Brain microvascular endothelial cell (primary cell): ENCODE measurements at regions not wholly inside any gene's neighbourhood (a gene's known extent, or its start where the extent isn't known, plus 50 kb on each side); places are given as distances from the start of the nearest gene placed in this dataset.

Experiments
- DNase-seq: peaks from one replicate; pipeline ENCODE4 v3.0.0-alpha.2; 2020
- H3K27ac ChIP-seq: fragments of 250-450 bp; sonication (Bioruptor Pico); 2 replicates; pipeline ENCODE4 v1.5.1; 2020; ENCODE audit warnings: mild to moderate bottlenecking, moderate library complexity
- H3K27me3 ChIP-seq: fragments of 250-450 bp; sonication (Bioruptor Pico); replicated peaks from 2 replicates; pipeline ENCODE4 v1.5.1; 2020; ENCODE audit warnings: mild to moderate bottlenecking
- H3K36me3 ChIP-seq: fragments of 250-450 bp; sonication (Bioruptor Pico); replicated peaks from 2 replicates; pipeline ENCODE4 v1.5.1; 2020; ENCODE audit warnings: mild to moderate bottlenecking
- H3K4me3 ChIP-seq: 2 replicates; pipeline ENCODE4 v1.5.1; 2011; ENCODE audit warnings: low read depth, mild to moderate bottlenecking, control low read depth, low read length, moderate library complexity
- in situ Hi-C: cut with HindIII; loops from 2 replicates; pipeline ENCODE4 v1.10.0; 2017; ENCODE audit warnings: low sequenced_read_pairs, low pct_ligation_motif_present
- TF ChIP-seq, protein P1 (sequence below): IDR thresholded peaks from 2 replicates; pipeline ENCODE4 v1.5.1; 2011; ENCODE audit warnings: low read depth, mild to moderate bottlenecking, moderate library complexity, low read length, control low read depth, inconsistent platforms; ENCODE audit errors: missing control alignments

GRCh38 chr1:60563777-60564535 is 490.4 kb upstream of the C1orf87 start:
- H3K27ac ChIP-seq: no peak overlapping the region
- in situ Hi-C loops: no loop called here
- TF ChIP-seq, protein P1, sequence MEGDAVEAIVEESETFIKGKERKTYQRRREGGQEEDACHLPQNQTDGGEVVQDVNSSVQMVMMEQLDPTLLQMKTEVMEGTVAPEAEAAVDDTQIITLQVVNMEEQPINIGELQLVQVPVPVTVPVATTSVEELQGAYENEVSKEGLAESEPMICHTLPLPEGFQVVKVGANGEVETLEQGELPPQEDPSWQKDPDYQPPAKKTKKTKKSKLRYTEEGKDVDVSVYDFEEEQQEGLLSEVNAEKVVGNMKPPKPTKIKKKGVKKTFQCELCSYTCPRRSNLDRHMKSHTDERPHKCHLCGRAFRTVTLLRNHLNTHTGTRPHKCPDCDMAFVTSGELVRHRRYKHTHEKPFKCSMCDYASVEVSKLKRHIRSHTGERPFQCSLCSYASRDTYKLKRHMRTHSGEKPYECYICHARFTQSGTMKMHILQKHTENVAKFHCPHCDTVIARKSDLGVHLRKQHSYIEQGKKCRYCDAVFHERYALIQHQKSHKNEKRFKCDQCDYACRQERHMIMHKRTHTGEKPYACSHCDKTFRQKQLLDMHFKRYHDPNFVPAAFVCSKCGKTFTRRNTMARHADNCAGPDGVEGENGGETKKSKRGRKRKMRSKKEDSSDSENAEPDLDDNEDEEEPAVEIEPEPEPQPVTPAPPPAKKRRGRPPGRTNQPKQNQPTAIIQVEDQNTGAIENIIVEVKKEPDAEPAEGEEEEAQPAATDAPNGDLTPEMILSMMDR: no peak

GRCh38 chr1:60562740-60563139 is 489.2 kb upstream of the C1orf87 start:
- TF ChIP-seq, protein P1: no peak
- no peak overlapping the region for H3K27ac ChIP-seq
- no peak for DNase-seq

More at GRCh38 chr1:60563777-60564535, 490.4 kb upstream of the C1orf87 start:
- no peaks in the 10 kb centered on the region for H3K36me3 ChIP-seq
- H3K27me3 ChIP-seq: no peaks in the 10 kb centered on the region
- DNase-seq: no peak
- no peak overlapping the region for H3K4me3 ChIP-seq

DNA sequence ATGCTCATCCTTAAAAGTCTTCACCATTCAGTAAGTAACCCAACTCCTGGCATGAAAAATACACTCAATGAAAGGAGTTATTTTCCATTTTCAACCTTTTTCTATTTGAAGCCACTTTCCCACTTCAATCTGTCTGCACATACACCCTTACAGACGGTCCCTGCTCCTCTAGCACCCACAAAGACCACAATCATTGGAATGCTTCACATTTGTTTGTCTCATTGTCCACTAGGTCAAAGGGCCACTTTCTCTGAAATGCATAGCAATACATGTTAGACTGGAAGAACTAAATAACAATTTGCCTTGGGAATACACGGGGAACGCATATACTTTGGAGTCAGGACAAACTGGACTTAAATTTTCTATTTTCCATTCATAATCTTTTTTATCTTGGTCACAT is 487.1 kb upstream of the C1orf87 start:
- no peak overlapping the region for H3K4me3 ChIP-seq
- DNase-seq: no peak
- no peak overlapping the region for H3K27ac ChIP-seq
- no peaks in the 10 kb centered on the region for H3K27me3 ChIP-seq
- H3K36me3 ChIP-seq: no peaks in the 10 kb centered on the region
- in situ Hi-C loops: no loop called here
- TF ChIP-seq, protein P1: no peak

More at GRCh38 chr1:60562740-60563139, 489.2 kb upstream of the C1orf87 start:
- Histone ChIP-seq H3K36me3 (no peaks in the 10 kb centered on the region), H3K27me3 (no peaks in the 10 kb centered on the region), H3K4me3 (no peak overlapping the region)
- in situ Hi-C loops: no loop called here

- no peaks in the 10 kb centered on the region for H3K36me3 ChIP-seq
- no peak for DNase-seq
- TF ChIP-seq, protein P1: no peak
- no peak overlapping the region for H3K27ac ChIP-seq
- no peak overlapping the region for H3K4me3 ChIP-seq
- no peaks in the 10 kb centered on the region for H3K27me3 ChIP-seq
- in situ Hi-C loops: no loop called here
Measured at GRCh38 chr1:60558236-60558635, 484.7 kb upstream of the C1orf87 start.

DNA sequence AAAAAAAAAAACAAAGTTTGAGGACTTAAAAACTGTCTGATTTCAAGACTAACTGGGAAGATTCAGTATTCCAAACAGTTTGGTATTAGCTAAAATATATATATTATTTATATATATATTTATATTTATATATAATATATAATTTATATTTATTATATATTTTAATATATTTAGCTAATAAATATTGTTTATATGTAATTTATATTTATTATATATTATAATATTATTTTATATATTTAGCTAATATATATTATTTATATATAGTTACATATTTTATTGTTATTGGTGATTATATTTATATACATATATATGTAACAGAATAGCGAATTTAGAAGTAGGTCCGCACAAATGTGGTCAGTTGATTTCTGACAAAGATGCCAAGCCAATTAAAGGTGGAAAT is 480.2 kb upstream of the C1orf87 start:
- no peaks in the 10 kb centered on the region for H3K36me3 ChIP-seq
- TF ChIP-seq, protein P1: no peak
- H3K4me3 ChIP-seq: no peak overlapping the region
- in situ Hi-C loops: no loop called here
- no peak overlapping the region for H3K27ac ChIP-seq
- DNase-seq: no peak
- no peaks in the 10 kb centered on the region for H3K27me3 ChIP-seq

- Histone ChIP-seq H3K36me3 (no peaks in the 10 kb centered on the region), H3K4me3 (no peak overlapping the region), H3K27me3 (no peaks in the 10 kb centered on the region), H3K27ac (no peak overlapping the region)
- in situ Hi-C loops: no loop called here
- DNase-seq: no peak
- TF ChIP-seq, protein P1: no peak
Measured at GRCh38 chr1:60547821-60548220, 474.3 kb upstream of the C1orf87 start.
